ENCODE measurements at regions not wholly inside any gene's neighbourhood (a gene's known extent, or its start where the extent isn't known, plus 50 kb on each side); places are given as distances from the start of the nearest gene placed in this dataset.

DNA sequence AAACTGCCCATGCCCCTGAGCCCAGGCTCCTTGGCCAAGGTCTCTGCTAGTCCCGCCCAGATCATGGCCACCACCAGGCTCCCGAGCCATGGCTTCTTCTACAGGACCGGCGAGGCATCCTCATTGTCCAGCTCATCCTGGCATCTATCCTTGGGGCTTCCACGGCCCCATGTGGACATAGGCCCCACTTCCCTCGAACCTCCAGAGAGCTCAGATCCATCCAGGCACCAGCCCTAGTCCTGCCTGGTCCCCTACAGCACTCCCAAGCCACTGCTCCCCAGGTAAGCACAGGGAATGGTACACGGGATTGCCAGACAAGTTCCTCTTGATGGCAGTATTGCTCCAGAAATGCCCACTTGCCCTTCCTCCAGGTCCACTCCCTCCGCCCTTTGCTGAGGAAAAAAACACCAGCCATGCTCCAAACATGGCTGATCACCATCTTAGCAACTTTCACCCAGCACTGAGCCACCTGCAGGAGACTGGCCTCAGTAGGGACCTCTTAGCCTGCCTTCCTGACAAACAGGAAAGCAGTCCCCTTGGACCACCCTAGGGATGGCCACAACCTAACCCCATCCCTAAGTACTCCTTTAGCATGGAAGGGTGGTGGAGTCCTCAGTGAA lies 272.1 kb upstream of the AGTR2 start:
- TF ChIP-seq, protein P1, sequence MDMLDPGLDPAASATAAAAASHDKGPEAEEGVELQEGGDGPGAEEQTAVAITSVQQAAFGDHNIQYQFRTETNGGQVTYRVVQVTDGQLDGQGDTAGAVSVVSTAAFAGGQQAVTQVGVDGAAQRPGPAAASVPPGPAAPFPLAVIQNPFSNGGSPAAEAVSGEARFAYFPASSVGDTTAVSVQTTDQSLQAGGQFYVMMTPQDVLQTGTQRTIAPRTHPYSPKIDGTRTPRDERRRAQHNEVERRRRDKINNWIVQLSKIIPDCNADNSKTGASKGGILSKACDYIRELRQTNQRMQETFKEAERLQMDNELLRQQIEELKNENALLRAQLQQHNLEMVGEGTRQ (IDR thresholded peaks at IDR 0.05; ENCODE audit: low read depth, low read length), result no peak
- TF ChIP-seq, protein P2, sequence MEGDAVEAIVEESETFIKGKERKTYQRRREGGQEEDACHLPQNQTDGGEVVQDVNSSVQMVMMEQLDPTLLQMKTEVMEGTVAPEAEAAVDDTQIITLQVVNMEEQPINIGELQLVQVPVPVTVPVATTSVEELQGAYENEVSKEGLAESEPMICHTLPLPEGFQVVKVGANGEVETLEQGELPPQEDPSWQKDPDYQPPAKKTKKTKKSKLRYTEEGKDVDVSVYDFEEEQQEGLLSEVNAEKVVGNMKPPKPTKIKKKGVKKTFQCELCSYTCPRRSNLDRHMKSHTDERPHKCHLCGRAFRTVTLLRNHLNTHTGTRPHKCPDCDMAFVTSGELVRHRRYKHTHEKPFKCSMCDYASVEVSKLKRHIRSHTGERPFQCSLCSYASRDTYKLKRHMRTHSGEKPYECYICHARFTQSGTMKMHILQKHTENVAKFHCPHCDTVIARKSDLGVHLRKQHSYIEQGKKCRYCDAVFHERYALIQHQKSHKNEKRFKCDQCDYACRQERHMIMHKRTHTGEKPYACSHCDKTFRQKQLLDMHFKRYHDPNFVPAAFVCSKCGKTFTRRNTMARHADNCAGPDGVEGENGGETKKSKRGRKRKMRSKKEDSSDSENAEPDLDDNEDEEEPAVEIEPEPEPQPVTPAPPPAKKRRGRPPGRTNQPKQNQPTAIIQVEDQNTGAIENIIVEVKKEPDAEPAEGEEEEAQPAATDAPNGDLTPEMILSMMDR (conservative IDR thresholded peaks at IDR 0.05; ENCODE audit: low read depth, low read length), result 0 out of 2 replicates have a peak, but pooled peaks have one; percentile 20
- TF ChIP-seq RAD21 (IDR thresholded peaks at IDR 0.05; ENCODE audit: low read length) (peak; percentile 41), POLR2A (IDR thresholded peaks at IDR 0.05; ENCODE audit: low read depth, low read length) (no peak), MXI1 (IDR thresholded peaks at IDR 0.05; ENCODE audit: borderline replicate concordance, low read depth, low read length) (no peak), MAZ (IDR thresholded peaks at IDR 0.05; ENCODE audit: borderline replicate concordance, low read depth, low read length) (0 out of 2 replicates have a peak, but pooled peaks have one; percentile 41), CEBPB (IDR thresholded peaks at IDR 0.05; ENCODE audit: low read depth, low read length) (no peak), BHLHE40 (IDR thresholded peaks at IDR 0.05; ENCODE audit: low read depth, low read length) (no peak), MAFK (IDR thresholded peaks at IDR 0.05; ENCODE audit: low read depth, low read length) (no peak), CHD1 (IDR thresholded peaks at IDR 0.05; ENCODE audit: low read depth, low read length) (no peak), RFX5 (IDR thresholded peaks at IDR 0.05; ENCODE audit: low read depth, low read length) (no peak), ELK1 (IDR thresholded peaks at IDR 0.05; ENCODE audit: borderline replicate concordance, low read depth, low read length) (no peak), FOS (IDR thresholded peaks at IDR 0.05; ENCODE audit: low read depth, low read length) (no peak)
